BLaER1 treated with 17β-estradiol and CSF1 and Interleukin-3, amounts not matched to agents 10 nM and 100 nM (cell line): ENCODE measurements at regions not wholly inside any gene's neighbourhood (a gene's known extent, or its start where the extent isn't known, plus 50 kb on each side); places are given as distances from the start of the nearest gene placed in this dataset.
"Not testable (repeated sequence)": the region's sequence is repeated elsewhere in the genome, so short reads cannot be mapped to it uniquely, and the experiment has no call there.

ENCODE experiments used
- H3K27ac ChIP-seq, 11 experiments: shearing (Covaris generic); formaldehyde crosslinking; 2 replicates each; pipeline ENCODE4 v1.8.1; 2022
- H3K27me3 ChIP-seq, 11 experiments: shearing (Covaris generic); formaldehyde crosslinking; 2 replicates each; pipeline ENCODE4 v1.8.1; 2022
- H3K36me3 ChIP-seq, 11 experiments: shearing (Covaris generic); formaldehyde crosslinking; 2 replicates each; pipeline ENCODE4 v1.8.1; 2022
- H3K4me1 ChIP-seq, 10 experiments: shearing (Covaris generic); formaldehyde crosslinking; 2 replicates each; pipeline ENCODE4 v1.8.1; 2022
- H3K4me2 ChIP-seq, 11 experiments: shearing (Covaris generic); formaldehyde crosslinking; 2 replicates each; pipeline ENCODE4 v1.8.1; 2022
- H3K4me3 ChIP-seq, 10 experiments: shearing (Covaris generic); formaldehyde crosslinking; 2 replicates each; pipeline ENCODE4 v1.8.1; 2022
- H3K9ac ChIP-seq, 11 experiments: shearing (Covaris generic); formaldehyde crosslinking; 2 replicates each; pipeline ENCODE4 v1.8.1; 2022
- H3K9me3 ChIP-seq, 11 experiments: shearing (Covaris generic); formaldehyde crosslinking; replicated peaks in 1 of 11; 2 replicates each; pipeline ENCODE4 v1.8.1; 2022
- H4K20me1 ChIP-seq, 11 experiments: shearing (Covaris generic); formaldehyde crosslinking; 2 replicates each; pipeline ENCODE4 v1.8.1; 2022
- Cebpa-rat ChIP-seq, 11 experiments: shearing (Covaris generic); IDR thresholded peaks; 2 replicates each; pipeline ENCODE4 v1.8.1; 2022

- Histone ChIP-seq H3K27me3 (no peaks in the 10 kb centered on the region), H3K4me1 (no peaks in the 10 kb centered on the region), H3K36me3 (no peaks in the 10 kb centered on the region), H4K20me1 (no peaks in the 10 kb centered on the region), H3K4me3 (no peak overlapping the region), H3K9me3 (0 out of 22 replicates have a peak, but pooled peaks cover 0 to 3% (median 0%) of the 10 kb centered on the region in 11 experiments), H3K9ac (no peak overlapping the region), H3K27ac (no peak overlapping the region), H3K4me2 (no peak overlapping the region)
- no peak for TF ChIP-seq Cebpa-rat (IDR thresholded peaks at IDR 0.05)
Measured at GRCh38 chr4:59748433-59748832, 1451.7 kb upstream of the ADGRL3 start.

- Histone ChIP-seq H3K27me3 (no peaks in the 10 kb centered on the region), H3K9ac (no peak overlapping the region)
- no peak for TF ChIP-seq Cebpa-rat (IDR thresholded peaks at IDR 0.05)
Measured at GRCh38 chr4:59759082-59759825, 1440.9 kb upstream of the ADGRL3 start.

GRCh38 chr4:59762344-59762743 is 1437.8 kb upstream of the ADGRL3 start:
- H3K9me3 ChIP-seq = peaks cover 9 to 13% (median 11%) of the 10 kb centered on the region in 11 experiments; a peak in 21 of 22 replicates
- H3K27ac ChIP-seq = no peak overlapping the region
- no peaks in the 10 kb centered on the region for H3K27me3 ChIP-seq
- H3K4me1 ChIP-seq = no peaks in the 10 kb centered on the region
- no peak overlapping the region for H3K9ac ChIP-seq
- no peak overlapping the region for H3K4me3 ChIP-seq
- H3K4me2 ChIP-seq = no peak overlapping the region
- TF ChIP-seq Cebpa-rat (IDR thresholded peaks at IDR 0.05) = no peak
- no peaks in the 10 kb centered on the region for H4K20me1 ChIP-seq
- H3K36me3 ChIP-seq = no peaks in the 10 kb centered on the region

More at GRCh38 chr4:59759082-59759825, 1440.9 kb upstream of the ADGRL3 start:
- Histone ChIP-seq H3K4me3 (no peak overlapping the region), H3K27ac (no peak overlapping the region), H3K36me3 (no peaks in the 10 kb centered on the region), H3K4me1 (no peaks in the 10 kb centered on the region), H3K9me3 (peaks cover 9 to 13% (median 11%) of the 10 kb centered on the region in 11 experiments; a peak in 21 of 22 replicates), H4K20me1 (no peaks in the 10 kb centered on the region), H3K4me2 (no peak overlapping the region)

- no peak for TF ChIP-seq Cebpa-rat (IDR thresholded peaks at IDR 0.05)
- no peaks in the 10 kb centered on the region for H4K20me1 ChIP-seq
- H3K4me1 ChIP-seq = no peaks in the 10 kb centered on the region
- no peaks in the 10 kb centered on the region for H3K36me3 ChIP-seq
- no peak overlapping the region for H3K4me2 ChIP-seq
- H3K9me3 ChIP-seq = no peaks in the 10 kb centered on the region
- no peak overlapping the region for H3K4me3 ChIP-seq
- H3K27ac ChIP-seq = no peak overlapping the region
- no peak overlapping the region for H3K9ac ChIP-seq
- H3K27me3 ChIP-seq = no peaks in the 10 kb centered on the region
Measured at GRCh38 chr4:59770601-59771264, 1429.4 kb upstream of the ADGRL3 start.

GRCh38 chr4:59772641-59773139 is 1427.4 kb upstream of the ADGRL3 start:
- TF ChIP-seq Cebpa-rat (IDR thresholded peaks at IDR 0.05) = no peak
- Histone ChIP-seq H3K4me3 (no peak overlapping the region), H3K4me2 (no peak overlapping the region)

GRCh38 chr4:59780271-59780670 is 1419.9 kb upstream of the ADGRL3 start:
- not testable (repeated sequence) for H3K36me3 ChIP-seq, H3K27ac ChIP-seq, H3K4me2 ChIP-seq

More at GRCh38 chr4:59772641-59773139, 1427.4 kb upstream of the ADGRL3 start:
- H3K36me3 ChIP-seq = no peaks in the 10 kb centered on the region
- no peaks in the 10 kb centered on the region for H3K9me3 ChIP-seq
- H3K27ac ChIP-seq = no peak overlapping the region
- H3K4me1 ChIP-seq = no peaks in the 10 kb centered on the region
- H3K9ac ChIP-seq = no peak overlapping the region
- H3K27me3 ChIP-seq = no peaks in the 10 kb centered on the region
- no peaks in the 10 kb centered on the region for H4K20me1 ChIP-seq

GRCh38 chr4:59805176-59805575 is 1395.0 kb upstream of the ADGRL3 start:
- Histone ChIP-seq H3K9me3 (peaks cover 0 to 9% (median 6%) of the 10 kb centered on the region in 11 experiments; a peak in 6 of 22 replicates), H3K4me3 (no peak overlapping the region), H3K27me3 (no peaks in the 10 kb centered on the region), H4K20me1 (no peaks in the 10 kb centered on the region), H3K27ac (no peak overlapping the region), H3K4me1 (no peaks in the 10 kb centered on the region), H3K4me2 (no peak overlapping the region), H3K36me3 (no peaks in the 10 kb centered on the region), H3K9ac (no peak overlapping the region)
- TF ChIP-seq Cebpa-rat (IDR thresholded peaks at IDR 0.05) = no peak

More at GRCh38 chr4:59780271-59780670, 1419.9 kb upstream of the ADGRL3 start:
- not testable (repeated sequence) for H3K4me1 ChIP-seq, H3K9me3 ChIP-seq, H3K27me3 ChIP-seq, H3K9ac ChIP-seq, H4K20me1 ChIP-seq, H3K4me3 ChIP-seq

- Histone ChIP-seq H3K4me2 (no peak overlapping the region), H3K4me3 (no peak overlapping the region), H4K20me1 (no peaks in the 10 kb centered on the region), H3K9ac (no peak overlapping the region), H3K36me3 (no peaks in the 10 kb centered on the region), H3K27me3 (no peaks in the 10 kb centered on the region), H3K4me1 (peaks cover 0 to 4% (median 0%) of the 10 kb centered on the region in 10 experiments; a peak in 3 of 20 replicates), H3K9me3 (no peaks in the 10 kb centered on the region), H3K27ac (no peak overlapping the region)
- TF ChIP-seq Cebpa-rat (IDR thresholded peaks at IDR 0.05) = no peak
Measured at GRCh38 chr4:59814402-59815010, 1385.6 kb upstream of the ADGRL3 start.

GRCh38 chr4:59818656-59819055 is 1381.5 kb upstream of the ADGRL3 start:
- no peaks in the 10 kb centered on the region for H3K36me3 ChIP-seq
- no peaks in the 10 kb centered on the region for H3K9me3 ChIP-seq
- H3K27me3 ChIP-seq = no peaks in the 10 kb centered on the region
- no peaks in the 10 kb centered on the region for H4K20me1 ChIP-seq
- peak overlapping the region; percentile 48 to 75 (median 61) for H3K4me2 ChIP-seq
- peak overlapping the region in 9 of 11 experiments; percentile 28 to 76 (median 52); a peak in 13 of 22 replicates for H3K27ac ChIP-seq
- H3K4me1 ChIP-seq = peaks cover 0 to 4% (median 0%) of the 10 kb centered on the region in 10 experiments; a peak in 3 of 20 replicates
- H3K9ac ChIP-seq = peak overlapping the region; percentile 31 to 73 (median 61); a peak in 20 of 22 replicates
- TF ChIP-seq Cebpa-rat (IDR thresholded peaks at IDR 0.05) = no peak
- H3K4me3 ChIP-seq = peak overlapping the region; percentile 44 to 57 (median 50); a peak in 18 of 20 replicates
